NCI-H2081 (cell line): ENCODE measurements at regions not wholly inside any gene's neighbourhood (a gene's known extent, or its start where the extent isn't known, plus 50 kb on each side); places are given as distances from the start of the nearest gene placed in this dataset.

ENCODE experiments used
- DNase-seq, 2 experiments: peaks; one replicate each; lab custom pipeline; 2025; lab: John Stamatoyannopoulos, UW

DNA sequence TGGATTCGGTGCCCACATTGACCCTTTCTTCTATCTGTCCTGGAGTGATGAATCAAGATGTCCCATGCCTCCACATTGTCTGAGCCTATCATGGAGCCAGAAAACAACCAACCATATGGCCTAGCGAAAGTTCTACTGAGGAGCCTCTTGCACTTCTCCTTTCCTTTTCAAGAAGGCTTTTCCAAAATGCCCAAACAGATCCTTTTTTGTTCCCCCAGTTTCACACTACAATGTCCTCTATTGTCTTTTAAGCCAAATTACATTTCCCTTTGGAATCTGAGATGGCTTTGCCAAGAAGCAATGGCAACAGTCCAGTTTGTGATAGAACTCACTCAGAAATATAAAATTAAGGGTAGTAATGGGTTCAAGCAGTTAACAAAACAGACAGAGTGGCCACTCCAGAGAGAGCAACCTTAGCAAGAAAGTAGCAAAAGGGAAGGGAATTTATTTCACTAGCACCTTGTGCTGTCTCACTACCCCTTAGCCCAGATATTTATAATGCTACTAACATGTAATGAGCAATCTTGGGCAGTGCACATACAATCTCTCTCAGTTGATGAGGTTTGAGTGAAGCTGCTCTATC lies 194.6 kb upstream of the PDE1C start:
- no peak for DNase-seq

GRCh38 chr7:32263611-32264010 lies 193.4 kb upstream of the PDE1C start:
- DNase-seq: no peak

DNA sequence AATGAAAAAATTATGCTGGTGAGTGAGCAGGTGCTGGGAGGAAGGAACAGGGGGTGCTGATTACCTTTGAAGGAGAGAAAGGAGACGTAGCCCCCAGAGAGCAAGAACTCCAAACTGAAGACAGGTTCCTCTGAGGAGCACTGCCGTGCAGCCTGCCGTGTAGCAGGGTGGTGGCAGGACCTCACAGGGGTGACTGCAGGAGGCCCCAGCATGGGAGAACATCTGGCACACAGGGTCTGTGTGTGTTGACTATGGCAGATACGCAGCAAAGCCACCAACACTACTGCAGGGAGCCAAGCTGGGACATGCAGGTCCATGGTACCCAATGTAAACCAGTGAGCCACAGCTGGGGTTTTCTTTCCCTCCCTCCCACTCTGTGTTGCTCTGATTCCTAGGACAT lies 192.1 kb upstream of the PDE1C start:
- no peak for DNase-seq

GRCh38 chr7:32259931-32260596 lies 189.9 kb upstream of the PDE1C start:
- DNase-seq: no peak

DNA sequence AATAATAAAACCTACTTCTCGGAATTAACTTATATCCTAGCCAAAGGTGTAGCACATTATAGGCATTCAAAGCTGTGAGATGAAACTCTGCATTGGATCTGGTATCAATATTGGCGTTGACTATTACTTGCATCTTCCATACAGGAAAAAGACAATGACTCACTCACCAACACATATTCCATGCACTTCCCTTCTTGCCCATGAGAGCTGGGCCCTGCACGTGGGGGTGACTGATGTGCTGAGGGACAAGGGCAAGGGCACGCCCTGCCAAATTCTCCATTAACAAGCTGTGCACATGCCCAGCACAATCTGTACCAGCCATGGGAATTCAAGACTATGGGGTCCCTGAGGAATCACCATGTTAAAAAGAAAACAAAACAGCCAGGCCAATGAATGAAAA lies 188.1 kb upstream of the PDE1C start:
- no peak for DNase-seq

- no peak for DNase-seq
Observed at GRCh38 chr7:32257621-32258020, 187.4 kb upstream of the PDE1C start.

DNA sequence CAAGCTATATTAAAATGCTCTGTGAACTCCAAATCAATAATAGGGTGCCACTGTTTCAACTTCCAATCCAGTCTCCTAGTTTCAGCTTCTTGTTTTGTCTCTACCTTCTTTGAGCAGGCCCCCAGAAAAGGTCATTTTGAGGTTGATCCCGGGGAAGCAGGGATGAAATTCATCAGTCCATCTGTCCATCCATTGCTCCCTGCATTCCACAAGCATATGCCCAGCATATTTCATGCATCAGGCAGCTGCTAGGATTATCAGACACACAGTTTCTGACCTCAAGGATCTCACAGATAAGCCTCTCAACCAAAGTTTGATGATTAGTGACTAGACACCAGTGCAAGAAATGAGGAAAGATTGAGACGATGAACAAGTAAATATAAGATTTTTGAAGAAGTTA lies 186.6 kb upstream of the PDE1C start:
- DNase-seq: no peak

DNA sequence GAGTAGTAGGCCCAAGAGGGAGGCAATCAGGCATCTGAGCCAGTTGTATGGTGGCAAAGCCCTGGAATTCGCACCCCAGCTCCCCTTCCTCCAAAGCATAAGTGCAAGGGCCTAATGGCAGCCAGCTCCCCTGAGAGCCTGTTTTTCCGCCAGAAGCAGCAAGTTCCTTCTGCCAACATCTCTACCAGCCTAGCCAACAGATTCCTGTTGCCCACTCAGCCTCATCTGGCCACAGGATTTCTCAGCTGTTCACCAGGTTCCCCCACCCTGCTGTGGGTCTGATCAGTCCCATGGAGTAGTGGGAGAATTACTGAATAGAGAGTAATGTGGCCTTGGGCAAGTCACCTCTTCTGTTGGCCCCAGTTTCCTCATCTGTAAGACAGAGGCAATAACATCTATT lies 186.2 kb upstream of the PDE1C start:
- DNase-seq: no peak

DNA sequence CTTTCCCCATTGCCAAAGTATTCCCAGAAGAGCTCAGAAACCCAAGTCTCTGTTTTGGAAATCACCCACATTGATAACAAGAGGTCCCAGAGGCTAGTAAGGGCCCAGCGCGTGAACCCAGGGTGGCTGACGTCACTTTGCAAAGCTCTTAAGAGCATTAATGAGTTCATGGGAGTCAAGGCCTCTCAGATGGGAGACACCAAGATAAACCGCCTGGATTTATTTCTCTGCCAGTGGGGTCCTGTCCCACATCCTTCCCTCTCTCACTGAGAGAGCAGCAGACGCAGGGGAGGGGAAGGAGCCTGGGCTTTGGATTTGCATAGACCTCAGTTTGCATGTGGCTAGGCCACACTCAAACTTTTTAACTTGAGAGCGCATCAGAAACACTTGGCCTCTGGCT lies 184.8 kb upstream of the PDE1C start:
- no peak for DNase-seq

GRCh38 chr7:32253299-32253698 lies 183.1 kb upstream of the PDE1C start:
- no peak for DNase-seq

DNA sequence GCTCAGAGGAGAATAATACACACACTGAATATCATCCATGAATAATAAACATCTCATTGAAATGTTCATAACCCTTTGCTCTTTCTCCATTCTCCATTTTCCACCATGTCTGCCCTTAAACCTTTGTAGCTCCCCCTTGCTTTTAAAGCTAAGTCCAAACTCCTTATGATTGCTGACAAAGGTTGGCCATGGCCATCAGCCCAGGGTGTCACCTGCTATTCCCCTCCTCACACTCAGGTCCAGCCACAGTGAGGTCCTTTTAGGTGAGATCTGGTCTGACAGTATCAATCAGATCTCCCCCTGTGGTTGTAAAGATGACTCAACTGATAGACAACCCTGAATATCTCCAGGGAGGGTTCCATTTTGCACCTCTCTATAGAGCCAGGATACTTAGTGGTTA lies 181.5 kb upstream of the PDE1C start:
- no peak for DNase-seq

DNA sequence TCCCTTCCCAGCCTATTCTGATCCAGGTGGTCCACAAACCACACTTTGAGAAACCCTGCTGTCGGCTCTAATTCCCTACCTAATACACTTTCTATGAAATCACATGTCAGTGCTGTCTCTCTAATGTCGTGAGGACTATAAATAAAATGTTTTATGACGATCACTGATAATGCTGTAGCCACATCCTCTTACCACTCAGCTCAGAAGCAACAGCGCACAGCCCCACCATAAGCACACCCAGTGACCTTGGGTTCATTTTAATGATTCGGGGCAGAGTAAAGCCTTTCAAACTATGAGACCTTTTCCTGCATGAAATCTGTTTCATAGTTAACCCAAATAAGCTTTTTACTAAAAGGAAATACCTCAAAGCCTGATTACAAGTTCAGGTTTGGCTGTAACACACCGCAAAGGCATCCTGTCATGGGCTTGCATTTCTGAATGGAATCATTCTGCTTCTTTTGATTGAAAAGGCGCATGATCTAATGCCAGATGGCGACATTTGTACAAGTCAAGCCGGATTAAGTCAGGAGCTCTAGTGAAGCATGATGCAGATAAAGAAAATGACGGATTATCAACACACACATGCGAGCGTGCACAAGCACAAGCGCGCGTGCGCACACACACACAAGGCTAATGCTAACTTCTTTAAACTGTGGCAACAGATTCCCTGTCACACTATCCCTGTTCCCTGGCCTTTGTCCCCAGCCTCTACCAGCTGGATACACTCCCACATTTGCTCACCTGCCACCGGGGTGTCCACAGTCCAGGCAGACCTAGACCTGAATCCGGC lies 180.5 kb upstream of the PDE1C start:
- DNase-seq: no peak

GRCh38 chr7:32250003-32250402 lies 179.8 kb upstream of the PDE1C start:
- no peak for DNase-seq

DNA sequence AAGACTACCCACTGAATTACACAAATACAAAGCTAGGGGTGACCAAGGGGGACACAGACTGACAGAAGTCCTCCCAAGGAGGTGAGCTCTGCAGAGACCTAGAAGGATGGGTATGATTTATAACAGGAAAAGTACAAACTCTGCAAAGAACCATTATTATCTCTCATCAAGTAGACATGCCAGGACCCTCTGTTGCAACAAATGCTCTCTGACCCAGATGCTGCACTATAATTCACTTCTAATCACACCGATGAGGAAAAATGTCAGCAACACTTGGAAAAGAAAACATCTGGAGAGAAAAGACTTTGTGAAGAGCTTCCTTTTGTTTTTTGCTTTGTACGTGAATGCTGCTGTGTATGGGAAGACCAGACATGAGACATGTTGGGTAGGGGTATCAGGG lies 178.3 kb upstream of the PDE1C start:
- DNase-seq: no peak

DNA sequence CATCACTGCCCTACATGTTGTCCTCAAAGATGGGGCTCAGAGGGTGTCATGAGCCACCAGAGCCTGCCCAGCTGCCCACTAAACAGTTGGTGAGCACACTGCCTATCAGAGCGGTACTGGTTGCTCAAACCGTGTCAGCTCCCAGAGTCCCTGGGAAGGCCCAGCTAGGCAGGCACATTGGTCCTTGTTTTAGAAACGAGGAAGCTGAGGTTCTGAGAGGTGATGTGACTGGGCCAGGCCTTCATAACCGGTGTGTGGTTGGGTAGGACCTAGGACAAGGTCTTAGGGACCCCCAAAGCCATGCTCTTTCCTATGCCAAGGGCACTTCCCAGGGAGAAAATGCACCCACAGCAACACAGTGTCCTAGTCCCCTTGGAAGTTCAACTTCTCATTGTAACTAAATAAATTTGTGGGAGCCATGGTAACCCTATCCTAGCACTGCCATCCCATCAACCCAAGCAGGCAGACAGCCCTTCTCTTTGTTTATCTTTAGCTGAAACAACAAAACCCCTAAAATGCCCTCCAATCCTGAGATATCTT lies 174.7 kb upstream of the PDE1C start:
- no peak for DNase-seq

DNA sequence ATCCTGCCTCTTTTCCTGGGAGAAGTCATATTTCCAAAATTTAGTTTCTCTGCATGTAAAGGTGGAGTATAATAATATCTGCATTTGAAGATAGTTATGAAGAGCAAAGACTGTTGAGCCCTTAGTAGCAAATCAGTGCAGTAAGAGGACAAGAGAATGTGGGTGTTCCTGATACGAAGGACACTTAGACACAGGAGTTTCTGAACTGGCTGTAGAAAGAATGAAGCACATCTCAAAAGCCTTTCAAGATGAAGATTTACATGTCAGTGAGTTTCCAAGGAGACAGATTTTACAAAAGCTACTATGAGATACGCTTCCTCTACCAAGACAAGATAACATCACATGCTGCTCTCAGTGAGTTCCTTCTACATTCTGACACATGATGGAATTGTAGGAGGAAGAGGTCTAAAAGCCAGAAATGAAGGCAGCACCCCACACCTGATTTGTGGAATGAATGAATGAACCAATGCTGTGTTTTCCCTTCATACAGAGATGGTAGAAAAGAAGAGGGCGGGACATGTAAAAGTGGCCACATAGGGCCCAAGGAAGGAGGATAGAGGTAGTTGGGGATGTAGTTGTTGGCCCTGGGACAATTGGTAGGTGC lies 173.6 kb upstream of the PDE1C start:
- no peak for DNase-seq

GRCh38 chr7:32242436-32242835 lies 172.2 kb upstream of the PDE1C start:
- DNase-seq: no peak

DNA sequence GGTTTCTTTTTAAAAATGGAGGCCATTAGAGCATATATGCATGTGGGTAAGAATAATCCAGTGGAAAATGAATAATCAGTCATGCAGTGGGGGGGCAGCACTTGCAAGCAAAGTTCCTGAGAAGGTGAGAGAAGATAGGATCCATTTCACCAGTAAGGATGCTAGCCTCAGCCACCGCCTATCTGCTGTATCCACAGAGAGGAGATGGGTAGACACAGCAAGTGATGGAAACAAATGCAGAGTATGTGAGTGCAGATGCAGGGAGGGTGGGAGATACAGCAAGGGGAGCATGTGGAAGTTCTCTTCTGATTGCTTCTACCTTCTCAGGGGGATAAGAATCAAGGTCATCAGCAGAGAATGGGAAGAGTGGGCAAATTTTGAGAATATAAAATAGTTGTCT lies 171.4 kb upstream of the PDE1C start:
- no peak for DNase-seq

DNA sequence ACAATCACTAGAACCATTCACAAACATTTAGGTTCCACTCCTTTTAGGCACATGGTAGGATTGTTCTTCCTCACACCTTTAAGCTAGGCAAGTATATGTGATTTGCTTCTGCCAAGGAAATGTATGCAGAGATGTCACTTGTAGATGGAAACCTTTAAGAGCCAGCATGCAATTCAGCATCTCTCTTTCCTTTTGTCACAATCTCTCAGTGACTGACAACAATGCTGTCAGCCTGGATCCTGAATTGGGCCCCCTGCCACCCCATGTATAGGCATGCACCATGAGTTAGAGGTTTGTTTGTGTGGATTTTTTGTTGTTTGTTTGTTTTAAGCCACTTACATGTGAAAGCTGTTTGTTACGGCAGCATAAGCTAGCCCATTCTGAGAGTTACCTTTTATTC lies 169.6 kb upstream of the PDE1C start:
- no peak for DNase-seq

GRCh38 chr7:32228601-32229000 lies 158.4 kb upstream of the PDE1C start:
- DNase-seq: no peak

DNA sequence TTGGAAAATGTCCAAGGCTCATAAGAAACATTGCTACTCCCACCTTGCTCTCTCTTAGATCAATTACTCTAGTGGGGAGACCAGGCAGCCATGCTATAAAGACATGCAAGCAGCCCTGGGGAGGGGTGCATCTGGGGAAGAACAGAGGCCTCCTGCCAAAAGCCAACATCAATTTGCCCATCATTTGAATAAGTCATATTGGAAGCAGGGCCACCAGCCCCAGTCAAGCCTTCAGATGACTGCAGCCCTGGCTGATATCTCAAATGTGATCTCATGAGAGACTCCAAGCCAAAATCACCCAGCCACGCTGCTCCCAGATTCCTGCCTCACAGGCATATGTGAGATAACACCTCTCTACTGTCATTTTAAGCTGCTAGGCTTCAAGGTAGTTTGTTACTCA lies 157.5 kb upstream of the PDE1C start:
- no peak for DNase-seq

DNA sequence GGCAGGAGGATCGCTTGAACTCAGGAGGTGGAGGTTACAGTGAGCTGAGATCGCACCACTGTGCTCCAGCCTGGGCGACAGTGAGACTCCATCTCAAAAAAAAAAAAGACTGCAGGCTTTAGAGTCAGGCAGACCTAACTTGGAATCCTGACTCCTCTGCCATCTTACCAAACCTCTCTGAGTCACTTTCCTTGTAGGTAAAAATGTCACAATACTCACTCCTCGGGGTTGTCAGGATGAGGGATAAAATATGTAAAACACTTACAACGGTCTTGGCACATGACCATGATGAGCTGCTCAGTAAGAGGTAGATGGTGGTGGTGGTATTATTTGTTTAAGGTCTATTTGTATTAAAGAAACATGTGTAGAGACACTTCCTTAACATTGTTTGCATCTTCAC lies 154.1 kb upstream of the PDE1C start:
- no peak for DNase-seq

- DNase-seq: no peak
Observed at GRCh38 chr7:32223721-32224120, 153.5 kb upstream of the PDE1C start.
